Esophagus squamous epithelium (tissue), 4 donors: ENCODE measurements at regions not wholly inside any gene's neighbourhood (a gene's known extent, or its start where the extent isn't known, plus 50 kb on each side); places are given as distances from the start of the nearest gene placed in this dataset.

Experiments used
- CTCF ChIP-seq, 6 experiments: fragments of 450-650 bp in 4 of 6; fragments of 200-600 bp in 2 of 6; sonication (generic) in 2 of 6; IDR thresholded peaks; one replicate each; pipeline ENCODE4 v1.5.1; 2016 to 2019; ENCODE audit warnings: antibody characterized with exemption in 6 of 6, mild to moderate bottlenecking in 4 of 6, moderate library complexity in 4 of 6
- POLR2A ChIP-seq, 4 donors: fragments of 450-650 bp; IDR thresholded peaks; one replicate each; pipeline ENCODE4 v1.6.1; 2017; ENCODE audit warnings: antibody characterized with exemption in 4 of 4, mild to moderate bottlenecking in 4 of 4, moderate library complexity in 3 of 4

- TF ChIP-seq POLR2A (IDR thresholded peaks at IDR 0.05) (no peak), CTCF (IDR thresholded peaks at IDR 0.05) (no peak)
Observed at GRCh38 chr17:72368191-72368590, 247.4 kb downstream of the SOX9 start.
